AG09309 (cell line): ENCODE measurements at regions not wholly inside any gene's neighbourhood (a gene's known extent, or its start where the extent isn't known, plus 50 kb on each side); places are given as distances from the start of the nearest gene placed in this dataset.

ENCODE experiments used
- DNase-seq: peaks from one replicate; pipeline ENCODE4 v3.0.0-alpha.2; 2010; ENCODE audit warnings: low read depth
- H3K4me3 ChIP-seq: 2 replicates; pipeline ENCODE4 v1.5.1; 2011; ENCODE audit warnings: mild to moderate bottlenecking, low read depth, low read length, moderate library complexity; ENCODE audit not compliant: control insufficient read depth
- CTCF ChIP-seq: IDR thresholded peaks from 2 replicates; pipeline ENCODE4 v1.5.1; 2011; ENCODE audit warnings: mild to moderate bottlenecking, low read depth, low read length, inconsistent platforms; ENCODE audit not compliant: insufficient read depth, control insufficient read depth; ENCODE audit errors: missing control alignments

GRCh38 chr14:62027958-62028357, 265.7 kb downstream of the SNAPC1 start:
- no peak for TF ChIP-seq CTCF
- no peak overlapping the region for H3K4me3 ChIP-seq
- no peak for DNase-seq

- no peak for DNase-seq
- TF ChIP-seq CTCF, result no peak
- no peak overlapping the region for H3K4me3 ChIP-seq
Measured at GRCh38 chr14:62029569-62029924, 267.3 kb downstream of the SNAPC1 start.

DNA sequence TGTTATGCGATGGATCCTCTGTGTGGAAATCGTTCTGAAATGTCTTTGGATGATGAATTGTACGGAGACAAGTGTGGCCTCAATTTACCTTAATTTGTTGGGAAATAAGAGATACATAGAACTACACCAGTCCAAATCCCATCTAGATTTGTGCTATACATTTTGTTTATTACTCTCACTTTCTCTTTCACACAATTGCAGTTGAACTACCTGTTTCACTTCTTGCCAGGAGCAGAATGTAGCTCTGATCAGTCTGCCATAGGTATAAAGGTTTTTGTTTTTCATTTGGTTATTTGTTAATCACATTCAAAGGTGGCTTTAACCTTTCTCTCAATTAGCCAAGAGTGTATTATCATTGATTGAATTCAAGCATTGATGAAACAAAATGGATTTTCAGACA, 268.2 kb downstream of the SNAPC1 start:
- TF ChIP-seq CTCF, result no peak
- DNase-seq, result no peak
- no peak overlapping the region for H3K4me3 ChIP-seq

DNA sequence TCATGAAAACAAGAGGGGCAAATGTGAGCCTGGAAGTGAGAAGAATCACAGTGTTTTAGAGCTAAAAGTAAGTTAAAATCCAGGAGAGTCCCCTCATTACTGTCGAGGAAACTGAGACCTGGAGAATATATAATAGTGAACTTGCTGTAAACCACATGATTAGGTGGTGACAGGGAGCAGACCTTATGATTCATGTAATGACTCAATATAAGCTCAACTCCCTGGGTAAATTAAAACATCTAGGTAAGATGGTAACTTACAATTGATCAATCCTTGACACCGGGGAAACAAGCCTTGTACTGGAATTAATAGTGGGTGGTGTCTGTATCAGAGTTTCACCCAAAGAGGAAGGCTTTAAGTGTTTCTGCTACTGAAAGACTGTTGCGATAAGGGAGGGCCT, 269.3 kb downstream of the SNAPC1 start:
- H3K4me3 ChIP-seq, result no peak overlapping the region
- TF ChIP-seq CTCF, result no peak
- no peak for DNase-seq

DNA sequence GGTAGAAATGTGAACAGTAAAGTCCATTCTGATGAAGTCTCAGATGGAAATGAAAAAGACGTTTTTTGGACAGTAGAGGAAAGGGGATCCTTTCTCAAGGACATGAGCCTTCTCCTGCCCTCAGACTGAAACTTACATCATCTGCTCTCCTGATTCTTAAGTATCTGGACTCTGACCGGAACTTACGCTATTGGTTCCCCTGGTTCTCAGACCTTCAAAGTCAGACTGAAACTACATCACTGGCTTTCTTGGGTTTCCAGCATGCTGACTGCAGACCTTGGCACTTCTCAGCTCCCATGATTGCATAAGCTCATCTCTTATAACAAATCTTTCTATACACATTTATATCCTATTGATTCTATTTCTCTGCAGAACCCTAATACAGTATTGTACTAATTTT, 291.0 kb downstream of the SNAPC1 start:
- no peak for DNase-seq
- no peak for TF ChIP-seq CTCF
- no peak overlapping the region for H3K4me3 ChIP-seq

DNA sequence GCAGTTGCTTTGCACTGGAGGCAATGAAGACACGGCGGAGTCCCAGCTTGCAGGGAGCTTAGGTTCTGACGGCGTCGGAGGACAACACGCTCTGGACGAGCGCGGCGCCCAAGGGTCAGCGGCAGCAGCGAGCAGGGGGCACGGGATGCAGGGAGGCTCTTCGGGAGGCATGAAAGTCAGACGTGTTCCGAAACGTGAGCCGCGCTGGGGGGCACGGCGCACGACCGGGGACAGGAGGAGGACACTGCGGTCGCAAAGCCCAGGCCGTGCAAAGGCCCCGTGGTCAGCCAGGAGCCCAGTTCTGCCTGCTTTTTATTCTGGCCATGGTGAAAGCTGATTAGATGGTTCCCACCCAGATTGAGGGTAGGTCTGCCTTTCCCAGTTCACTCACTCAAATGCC, 294.6 kb downstream of the SNAPC1 start:
- DNase-seq, result no peak
- H3K4me3 ChIP-seq, result no peak overlapping the region
- TF ChIP-seq CTCF, result no peak

GRCh38 chr14:62062645-62063044, 300.4 kb downstream of the SNAPC1 start:
- TF ChIP-seq CTCF, result no peak
- H3K4me3 ChIP-seq, result no peak overlapping the region
- no peak for DNase-seq
